ENCODE measurements at regions not wholly inside any gene's neighbourhood (a gene's known extent, or its start where the extent isn't known, plus 50 kb on each side); places are given as distances from the start of the nearest gene placed in this dataset.

DNA sequence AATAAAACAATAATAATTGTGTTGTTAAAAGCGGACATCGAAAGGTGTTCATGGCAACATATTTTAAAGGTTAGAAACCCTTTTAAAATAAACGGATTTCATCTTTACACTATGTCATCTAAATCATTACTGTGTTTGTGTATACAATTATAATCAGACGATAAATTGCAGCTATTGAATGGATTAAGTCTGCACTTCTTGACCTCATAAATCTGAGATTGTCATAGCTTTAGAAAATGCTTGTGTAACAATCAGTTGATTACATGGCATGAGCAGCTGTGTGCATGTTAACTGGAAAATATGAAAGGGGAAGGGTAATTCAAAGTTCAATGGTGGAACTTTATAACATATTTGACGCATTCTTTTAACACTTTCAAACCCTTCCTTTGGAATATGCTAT lies 152.4 kb upstream of the MDFIC2 start:
- TF ChIP-seq RAD21 (conservative IDR thresholded peaks at IDR 0.05) = no peak
- TF ChIP-seq, protein P1, sequence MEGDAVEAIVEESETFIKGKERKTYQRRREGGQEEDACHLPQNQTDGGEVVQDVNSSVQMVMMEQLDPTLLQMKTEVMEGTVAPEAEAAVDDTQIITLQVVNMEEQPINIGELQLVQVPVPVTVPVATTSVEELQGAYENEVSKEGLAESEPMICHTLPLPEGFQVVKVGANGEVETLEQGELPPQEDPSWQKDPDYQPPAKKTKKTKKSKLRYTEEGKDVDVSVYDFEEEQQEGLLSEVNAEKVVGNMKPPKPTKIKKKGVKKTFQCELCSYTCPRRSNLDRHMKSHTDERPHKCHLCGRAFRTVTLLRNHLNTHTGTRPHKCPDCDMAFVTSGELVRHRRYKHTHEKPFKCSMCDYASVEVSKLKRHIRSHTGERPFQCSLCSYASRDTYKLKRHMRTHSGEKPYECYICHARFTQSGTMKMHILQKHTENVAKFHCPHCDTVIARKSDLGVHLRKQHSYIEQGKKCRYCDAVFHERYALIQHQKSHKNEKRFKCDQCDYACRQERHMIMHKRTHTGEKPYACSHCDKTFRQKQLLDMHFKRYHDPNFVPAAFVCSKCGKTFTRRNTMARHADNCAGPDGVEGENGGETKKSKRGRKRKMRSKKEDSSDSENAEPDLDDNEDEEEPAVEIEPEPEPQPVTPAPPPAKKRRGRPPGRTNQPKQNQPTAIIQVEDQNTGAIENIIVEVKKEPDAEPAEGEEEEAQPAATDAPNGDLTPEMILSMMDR (IDR thresholded peaks at IDR 0.05; ENCODE audit: poor library complexity, severe bottlenecking) = no peak

All from neural cell (in vitro differentiated cells).